Spleen (tissue), 11 donors: ENCODE measurements at regions not wholly inside any gene's neighbourhood (a gene's known extent, or its start where the extent isn't known, plus 50 kb on each side); places are given as distances from the start of the nearest gene placed in this dataset.

Source experiments
- DNase-seq: peaks from one replicate; pipeline ENCODE4 v3.0.0-alpha.2; 2020
- H3K27ac ChIP-seq, 8 donors: fragments of 200-600 bp; sonication (generic) in 7 of 8; 1 replicate in 4 of 8; 2 replicates in 4 of 8; pipeline versions ENCODE4 v1.5.0 to v1.8.0; 2016 to 2021; ENCODE audit warnings: inconsistent platforms in 4 of 8, mild to moderate bottlenecking in 4 of 8, moderate library complexity in 1 of 8
- H3K27me3 ChIP-seq, 7 donors: fragments of 200-600 bp; sonication (generic) in 6 of 7; replicated peaks in 1 of 7; 1 replicate in 4 of 7; 2 replicates in 3 of 7; pipeline versions ENCODE4 v1.5.0 to v1.8.0; 2016 to 2021; ENCODE audit warnings: inconsistent platforms in 3 of 7, mild to moderate bottlenecking in 1 of 7
- H3K36me3 ChIP-seq, 6 donors: fragments of 200-600 bp; sonication (generic) in 5 of 6; 1 replicate in 4 of 6; 2 replicates in 2 of 6; pipeline versions ENCODE4 v1.5.0 to v1.8.0; 2016 to 2021; ENCODE audit warnings: inconsistent platforms in 2 of 6
- H3K4me1 ChIP-seq, 6 donors: fragments of 200-600 bp; sonication (generic) in 5 of 6; 1 replicate in 3 of 6; 2 replicates in 3 of 6; pipeline versions ENCODE4 v1.5.0 to v1.8.0; 2016 to 2021; ENCODE audit warnings: inconsistent platforms in 3 of 6
- H3K4me3 ChIP-seq, 8 donors: fragments of 200-600 bp; sonication (generic) in 7 of 8; 1 replicate in 4 of 8; 2 replicates in 4 of 8; pipeline versions ENCODE4 v1.5.0 to v1.8.0; 2016 to 2021; ENCODE audit warnings: inconsistent platforms in 4 of 8, mild to moderate bottlenecking in 4 of 8, moderate library complexity in 2 of 8
- H3K9me3 ChIP-seq, 8 donors: fragments of 200-600 bp; sonication (generic) in 7 of 8; 1 replicate in 4 of 8; 2 replicates in 4 of 8; pipeline versions ENCODE4 v1.5.0 to v1.8.0; 2016 to 2021; ENCODE audit warnings: inconsistent platforms in 4 of 8
- POLR2A ChIP-seq, 3 donors: fragments of 450-650 bp; IDR thresholded peaks; one replicate each; pipeline ENCODE4 v1.5.1; 2017; ENCODE audit warnings: antibody characterized with exemption in 3 of 3, mild to moderate bottlenecking in 1 of 3
- POLR2AphosphoS5 ChIP-seq, 3 donors: sonication (generic); formaldehyde crosslinking; IDR thresholded peaks; one replicate each; pipeline ENCODE4 v1.5.1; 2017; ENCODE audit warnings: antibody characterized with exemption in 3 of 3
- WGBS, 5 donors: extraction: QIAGEN DNeasy Blood & Tissue Kit in 3 of 5; methylation state at CpG; one replicate each; pipeline versions ENCODE4 v1.1.5 to v1.1.7; 2013 to 2018; 5-methylcytosine and 5-hydroxymethylcytosine counted together
- intact Hi-C: fragments of 100-400 bp; cut with DNase I; formaldehyde crosslinking; loops from one replicate; pipeline ENCODE4 v1.15.0; 2023; ENCODE audit warnings: low total_unique reads
- TF ChIP-seq, protein P1 (sequence below), 11 experiments: fragments of 200-600 bp in 7 of 11; fragments of 450-650 bp in 4 of 11; sonication (generic) in 4 of 11; IDR thresholded peaks in 8 of 11; conservative IDR thresholded peaks in 3 of 11; 1 replicate in 7 of 11; 2 replicates in 4 of 11; pipeline versions ENCODE4 v1.4.0 to v1.8.0; 2016 to 2021; ENCODE audit warnings: antibody characterized with exemption in 11 of 11, inconsistent platforms in 4 of 11, mild to moderate bottlenecking in 1 of 11
- donor health status: healthy with polysubstance abuse.
- donor health status: DM: no; HTN: no; CAD: no; lungs with moderate emphysema.
- donor health status: DM: no; HTN: no; CAD: no.
- donor health status: Bipolar disorder and iron deficiency.
- donor health status: healthy.
- donor health status: DM: no; HTN: no; CAD: no.
- donor health status: DM: yes; HTN: yes; CAD: no.

DNA sequence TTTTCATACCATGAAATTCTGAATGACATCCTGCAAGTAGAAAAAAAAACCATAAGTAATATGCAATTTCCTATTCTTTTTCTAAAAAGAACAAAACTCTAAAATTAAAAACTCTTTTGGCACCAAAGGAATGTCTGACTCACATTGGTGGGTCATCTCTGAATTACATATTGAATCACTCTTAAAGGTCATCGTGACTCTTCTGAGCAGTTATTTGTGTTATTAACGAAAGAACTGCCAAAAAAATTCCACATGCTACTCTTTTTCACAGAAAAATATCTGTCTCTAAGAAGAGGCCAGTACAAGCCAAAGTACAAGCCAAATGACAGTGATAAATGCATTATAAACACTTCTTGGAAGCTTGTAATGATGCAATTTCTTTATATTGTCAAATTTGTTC lies 282.2 kb downstream of the GUCY2F start:
- H3K27me3 ChIP-seq: no peaks in the 10 kb centered on the region
- no peaks in the 10 kb centered on the region for H3K4me1 ChIP-seq
- H3K4me3 ChIP-seq: no peak overlapping the region
- TF ChIP-seq, protein P1, sequence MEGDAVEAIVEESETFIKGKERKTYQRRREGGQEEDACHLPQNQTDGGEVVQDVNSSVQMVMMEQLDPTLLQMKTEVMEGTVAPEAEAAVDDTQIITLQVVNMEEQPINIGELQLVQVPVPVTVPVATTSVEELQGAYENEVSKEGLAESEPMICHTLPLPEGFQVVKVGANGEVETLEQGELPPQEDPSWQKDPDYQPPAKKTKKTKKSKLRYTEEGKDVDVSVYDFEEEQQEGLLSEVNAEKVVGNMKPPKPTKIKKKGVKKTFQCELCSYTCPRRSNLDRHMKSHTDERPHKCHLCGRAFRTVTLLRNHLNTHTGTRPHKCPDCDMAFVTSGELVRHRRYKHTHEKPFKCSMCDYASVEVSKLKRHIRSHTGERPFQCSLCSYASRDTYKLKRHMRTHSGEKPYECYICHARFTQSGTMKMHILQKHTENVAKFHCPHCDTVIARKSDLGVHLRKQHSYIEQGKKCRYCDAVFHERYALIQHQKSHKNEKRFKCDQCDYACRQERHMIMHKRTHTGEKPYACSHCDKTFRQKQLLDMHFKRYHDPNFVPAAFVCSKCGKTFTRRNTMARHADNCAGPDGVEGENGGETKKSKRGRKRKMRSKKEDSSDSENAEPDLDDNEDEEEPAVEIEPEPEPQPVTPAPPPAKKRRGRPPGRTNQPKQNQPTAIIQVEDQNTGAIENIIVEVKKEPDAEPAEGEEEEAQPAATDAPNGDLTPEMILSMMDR (IDR thresholded peaks at IDR 0.05 in 8 of 11, conservative IDR thresholded peaks at IDR 0.05 in 3 of 11): no peak
- TF ChIP-seq POLR2AphosphoS5 (IDR thresholded peaks at IDR 0.05): no peak
- no peak for TF ChIP-seq POLR2A (IDR thresholded peaks at IDR 0.05)
- DNase-seq: no peak
- WGBS, 5 donors: 43 to 63% (median 58%) methylated on average over 2 of the region's 2 CpGs
- no peaks in the 10 kb centered on the region for H3K36me3 ChIP-seq
- no peak overlapping the region for H3K27ac ChIP-seq
- intact Hi-C loops: no loop called here
- H3K9me3 ChIP-seq: peaks cover 0 to 22% (median 0%) of the 10 kb centered on the region in 8 donors

DNA sequence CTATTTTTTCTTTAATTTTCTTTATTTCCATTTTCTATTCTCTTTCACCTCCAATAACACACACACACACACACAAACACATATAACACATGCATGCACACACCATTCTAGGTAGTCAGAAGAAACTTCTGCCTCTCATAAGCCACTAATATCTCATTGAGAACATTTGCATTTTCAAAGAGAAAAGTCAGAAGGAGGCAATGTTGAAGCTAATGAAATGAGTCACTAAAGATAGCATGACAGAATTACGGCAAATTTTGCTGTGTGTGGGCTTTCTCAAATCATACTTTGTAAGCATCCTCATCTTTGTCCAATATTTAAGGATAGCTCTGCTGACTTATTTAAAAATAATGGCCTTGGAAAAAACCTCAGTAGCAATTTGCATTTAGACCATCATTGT lies 291.3 kb downstream of the GUCY2F start:
- intact Hi-C loops: no loop called here
- H3K9me3 ChIP-seq: no peaks in the 10 kb centered on the region
- no peaks in the 10 kb centered on the region for H3K36me3 ChIP-seq
- no peak overlapping the region for H3K4me3 ChIP-seq
- DNase-seq: no peak
- H3K27me3 ChIP-seq: no peaks in the 10 kb centered on the region
- H3K27ac ChIP-seq: no peak overlapping the region
- 79 to 100% (median 83%) methylated on average over 1 of the region's 1 CpG for WGBS, 5 donors
- TF ChIP-seq POLR2A (IDR thresholded peaks at IDR 0.05) (no peak), POLR2AphosphoS5 (IDR thresholded peaks at IDR 0.05) (no peak)
- TF ChIP-seq, protein P1 (IDR thresholded peaks at IDR 0.05 in 8 of 11, conservative IDR thresholded peaks at IDR 0.05 in 3 of 11): no peak
- no peaks in the 10 kb centered on the region for H3K4me1 ChIP-seq

DNA sequence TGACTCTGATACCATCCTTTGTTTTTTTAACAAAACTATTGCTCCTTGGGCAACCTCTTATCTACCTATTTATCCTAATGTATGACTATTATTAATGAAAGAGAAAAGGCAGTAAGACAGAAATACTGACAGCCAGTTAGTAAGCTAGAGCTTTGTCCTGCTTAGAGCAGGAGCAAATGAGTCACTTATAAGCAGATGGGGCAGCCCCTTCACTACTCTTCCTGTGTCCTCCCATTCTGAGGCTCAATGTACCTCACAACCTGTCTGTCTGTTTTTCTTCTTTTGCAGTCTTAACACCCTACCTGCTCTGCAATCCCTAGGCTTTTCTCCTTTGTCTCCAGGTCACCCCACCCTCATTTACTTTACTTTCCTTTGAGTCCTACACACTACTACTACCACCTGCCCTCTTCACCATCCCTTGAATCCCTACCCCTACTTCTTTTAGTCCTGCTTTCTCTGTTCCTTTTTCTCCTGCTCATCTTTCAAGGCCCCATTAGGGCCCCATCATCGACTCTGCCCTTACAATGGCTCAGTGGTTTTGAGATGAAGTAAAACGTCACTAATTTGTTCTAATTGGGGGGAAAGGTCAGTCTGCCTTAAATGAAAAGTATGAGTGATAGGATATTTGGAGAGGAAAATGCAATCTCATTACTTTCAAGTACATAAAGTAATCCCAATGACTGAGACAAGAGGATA lies 294.3 kb downstream of the GUCY2F start:
- H3K9me3 ChIP-seq: no peaks in the 10 kb centered on the region
- no peak overlapping the region for H3K4me3 ChIP-seq
- H3K36me3 ChIP-seq: no peaks in the 10 kb centered on the region
- no peaks in the 10 kb centered on the region for H3K27me3 ChIP-seq
- DNase-seq: no peak
- H3K27ac ChIP-seq: no peak overlapping the region
- H3K4me1 ChIP-seq: no peaks in the 10 kb centered on the region
- intact Hi-C loops: no loop called here
- TF ChIP-seq POLR2A (IDR thresholded peaks at IDR 0.05) (no peak), POLR2AphosphoS5 (IDR thresholded peaks at IDR 0.05) (no peak)
- TF ChIP-seq, protein P1 (IDR thresholded peaks at IDR 0.05 in 8 of 11, conservative IDR thresholded peaks at IDR 0.05 in 3 of 11): no peak
- 30 to 60% (median 48%) methylated on average over 2 of the region's 2 CpGs for WGBS, 5 donors

DNA sequence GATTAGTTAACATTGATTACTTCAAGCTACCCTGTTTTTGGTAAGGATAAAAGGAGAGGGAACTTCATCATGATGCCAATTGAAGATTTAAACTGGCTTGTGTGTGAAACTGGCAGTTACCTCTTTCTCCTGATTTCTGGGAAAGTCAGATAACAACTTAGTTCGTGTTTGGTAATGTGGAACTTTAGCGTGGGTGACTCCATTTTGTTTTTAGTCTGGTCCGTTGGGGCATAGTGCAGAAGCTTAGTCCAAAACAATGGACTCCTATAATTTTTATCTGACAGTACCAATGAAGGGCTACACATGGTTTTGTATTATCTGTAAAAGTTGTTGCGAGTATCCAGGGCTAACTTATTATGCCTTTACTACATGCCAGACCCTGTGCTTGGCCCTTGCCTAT lies 294.9 kb downstream of the GUCY2F start:
- no peak overlapping the region for H3K27ac ChIP-seq
- TF ChIP-seq POLR2A (IDR thresholded peaks at IDR 0.05) (no peak), POLR2AphosphoS5 (IDR thresholded peaks at IDR 0.05) (no peak)
- TF ChIP-seq, protein P1 (IDR thresholded peaks at IDR 0.05 in 8 of 11, conservative IDR thresholded peaks at IDR 0.05 in 3 of 11): no peak
- no peak for DNase-seq
- intact Hi-C loops: no loop called here
- H3K27me3 ChIP-seq: no peaks in the 10 kb centered on the region
- H3K4me3 ChIP-seq: no peak overlapping the region
- H3K36me3 ChIP-seq: no peaks in the 10 kb centered on the region
- no peaks in the 10 kb centered on the region for H3K4me1 ChIP-seq
- WGBS, 5 donors: 64 to 88% (median 76%) methylated on average over 4 of the region's 4 CpGs
- H3K9me3 ChIP-seq: no peaks in the 10 kb centered on the region
